Right lobe of liver (tissue), 4 donors: ENCODE measurements at regions not wholly inside any gene's neighbourhood (a gene's known extent, or its start where the extent isn't known, plus 50 kb on each side); places are given as distances from the start of the nearest gene placed in this dataset.

Experiments
- POLR2A ChIP-seq: fragments of 450-650 bp; IDR thresholded peaks from one replicate; pipeline ENCODE4 v1.6.1; 2017; ENCODE audit warnings: antibody characterized with exemption, mild to moderate bottlenecking
- TF ChIP-seq, protein P1 (sequence below), 4 donors: fragments of 200-600 bp in 3 of 4; fragments of 450-650 bp in 1 of 4; IDR thresholded peaks; one replicate each; pipeline versions ENCODE4 v1.5.1 to v1.8.0; 2016 to 2022; ENCODE audit warnings: antibody characterized with exemption in 4 of 4, mild to moderate bottlenecking in 2 of 4
- donor health status: DM: no; HTN: no; CAD: no.
- donor health status: DM: no; HTN: no; CAD: no.
- donor health status: DM: no; HTN: yes; CAD: no.

DNA sequence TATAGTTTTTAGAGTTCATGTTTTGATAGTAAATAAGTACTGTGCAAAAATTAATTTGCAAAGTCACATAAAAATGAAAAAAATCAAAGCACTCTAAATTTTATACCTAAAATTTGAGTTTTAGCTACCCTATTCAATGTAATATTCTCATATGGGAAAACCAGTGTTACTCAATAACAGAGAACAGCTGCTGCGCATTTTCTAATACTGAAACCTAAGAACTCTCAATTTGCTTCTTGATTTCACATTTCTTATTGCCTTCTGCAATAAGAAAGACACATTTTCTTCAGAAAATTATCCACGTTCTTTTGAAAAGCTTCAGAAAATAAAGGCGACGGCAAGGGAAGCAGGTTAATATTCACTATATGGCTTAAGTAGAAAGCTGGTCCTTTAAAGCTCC, 199.1 kb upstream of the CCDC150 start:
- no peak for TF ChIP-seq POLR2A
- TF ChIP-seq, protein P1, sequence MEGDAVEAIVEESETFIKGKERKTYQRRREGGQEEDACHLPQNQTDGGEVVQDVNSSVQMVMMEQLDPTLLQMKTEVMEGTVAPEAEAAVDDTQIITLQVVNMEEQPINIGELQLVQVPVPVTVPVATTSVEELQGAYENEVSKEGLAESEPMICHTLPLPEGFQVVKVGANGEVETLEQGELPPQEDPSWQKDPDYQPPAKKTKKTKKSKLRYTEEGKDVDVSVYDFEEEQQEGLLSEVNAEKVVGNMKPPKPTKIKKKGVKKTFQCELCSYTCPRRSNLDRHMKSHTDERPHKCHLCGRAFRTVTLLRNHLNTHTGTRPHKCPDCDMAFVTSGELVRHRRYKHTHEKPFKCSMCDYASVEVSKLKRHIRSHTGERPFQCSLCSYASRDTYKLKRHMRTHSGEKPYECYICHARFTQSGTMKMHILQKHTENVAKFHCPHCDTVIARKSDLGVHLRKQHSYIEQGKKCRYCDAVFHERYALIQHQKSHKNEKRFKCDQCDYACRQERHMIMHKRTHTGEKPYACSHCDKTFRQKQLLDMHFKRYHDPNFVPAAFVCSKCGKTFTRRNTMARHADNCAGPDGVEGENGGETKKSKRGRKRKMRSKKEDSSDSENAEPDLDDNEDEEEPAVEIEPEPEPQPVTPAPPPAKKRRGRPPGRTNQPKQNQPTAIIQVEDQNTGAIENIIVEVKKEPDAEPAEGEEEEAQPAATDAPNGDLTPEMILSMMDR (IDR thresholded peaks at IDR 0.05): no peak
